ENCODE measurements at regions not wholly inside any gene's neighbourhood (a gene's known extent, or its start where the extent isn't known, plus 50 kb on each side); places are given as distances from the start of the nearest gene placed in this dataset.
"Not testable (repeated sequence)": the region's sequence is repeated elsewhere in the genome, so short reads cannot be mapped to it uniquely, and the experiment has no call there.

GRCh38 chr10:27383595-27384542 is 120.2 kb upstream of the RAB18 start:
- no peak for DNase-seq

- DNase-seq: no peak
Measured at GRCh38 chr10:27382176-27382575, 121.9 kb upstream of the RAB18 start.

- DNase-seq: no peak
Measured at GRCh38 chr10:27380929-27381358, 123.2 kb upstream of the RAB18 start.

- not testable (repeated sequence) for DNase-seq
Measured at GRCh38 chr10:27379041-27379440, 125.1 kb upstream of the RAB18 start.

- no peak for DNase-seq
Measured at GRCh38 chr10:27373566-27374160, 130.4 kb upstream of the RAB18 start.

- DNase-seq: no peak
Measured at GRCh38 chr10:27372095-27372494, 131.5 kb upstream of the ACBD5 start.

- DNase-seq: not testable (repeated sequence)
Measured at GRCh38 chr10:27371375-27371774, 130.8 kb upstream of the ACBD5 start.

- DNase-seq: no peak
Measured at GRCh38 chr10:27369880-27370279, 129.3 kb upstream of the ACBD5 start.

- no peak for DNase-seq
Measured at GRCh38 chr10:27368706-27369105, 128.1 kb upstream of the ACBD5 start.

- DNase-seq: no peak
Measured at GRCh38 chr10:27366769-27367168, 126.2 kb upstream of the ACBD5 start.

- no peak for DNase-seq
Measured at GRCh38 chr10:27364028-27364427, 123.4 kb upstream of the ACBD5 start.

- DNase-seq: peak; percentile 75 to 86
Measured at GRCh38 chr10:27360581-27361172, 120.1 kb upstream of the ACBD5 start.

GRCh38 chr10:27359792-27360355 is 119.3 kb upstream of the ACBD5 start:
- no peak for DNase-seq

- DNase-seq: no peak
Measured at GRCh38 chr10:27356738-27357137, 116.1 kb upstream of the ACBD5 start.

- DNase-seq: no peak
Measured at GRCh38 chr10:27355918-27356573, 115.4 kb upstream of the ACBD5 start.

GRCh38 chr10:27354643-27355270 is 114.2 kb upstream of the ACBD5 start:
- DNase-seq: not testable (repeated sequence)

- not testable (repeated sequence) for DNase-seq
Measured at GRCh38 chr10:27354100-27354499, 113.5 kb upstream of the ACBD5 start.

GRCh38 chr10:27349987-27350386 is 109.4 kb upstream of the ACBD5 start:
- DNase-seq: no peak

GRCh38 chr10:27347827-27348207 is 107.2 kb upstream of the ACBD5 start:
- DNase-seq: not testable (repeated sequence)

GRCh38 chr10:27345455-27345920 is 104.9 kb upstream of the ACBD5 start:
- no peak for DNase-seq

- no peak for DNase-seq
Measured at GRCh38 chr10:27344568-27345454, 104.2 kb upstream of the ACBD5 start.
